GM19043 (cell line): ENCODE measurements at regions not wholly inside any gene's neighbourhood (a gene's known extent, or its start where the extent isn't known, plus 50 kb on each side); places are given as distances from the start of the nearest gene placed in this dataset.
"Not testable (repeated sequence)": the region's sequence is repeated elsewhere in the genome, so short reads cannot be mapped to it uniquely, and the experiment has no call there.

Source experiments
- ATAC-seq: cut with Tn5 transposase; IDR thresholded peaks from one replicate; pipeline ENCODE4 v1.9.1; 2021; ENCODE audit warnings: low read depth; ENCODE audit not compliant: unreplicated experiment

- no peak for ATAC-seq
Observed at GRCh38 chr5:101534491-101535110, 631.5 kb upstream of the ST8SIA4 start.

GRCh38 chr5:101532430-101532829 is 629.3 kb upstream of the ST8SIA4 start:
- ATAC-seq: no peak

- ATAC-seq: no peak
Observed at GRCh38 chr5:101531026-101531425, 627.9 kb upstream of the ST8SIA4 start.

GRCh38 chr5:101529094-101529493 is 626.0 kb upstream of the ST8SIA4 start:
- ATAC-seq: not testable (repeated sequence)

- ATAC-seq: no peak
Observed at GRCh38 chr5:101520417-101520816, 617.3 kb upstream of the ST8SIA4 start.

GRCh38 chr5:101517795-101518194 is 614.7 kb upstream of the ST8SIA4 start:
- ATAC-seq: no peak

GRCh38 chr5:101515721-101516120 is 612.6 kb upstream of the ST8SIA4 start:
- ATAC-seq: no peak

GRCh38 chr5:101505891-101506570 is 602.9 kb upstream of the ST8SIA4 start:
- ATAC-seq: no peak

GRCh38 chr5:101482931-101483330 is 579.8 kb upstream of the ST8SIA4 start:
- no peak for ATAC-seq

- ATAC-seq: no peak
Observed at GRCh38 chr5:101473483-101473882, 570.4 kb upstream of the ST8SIA4 start.

- ATAC-seq: no peak
Observed at GRCh38 chr5:101461455-101461854, 558.4 kb upstream of the ST8SIA4 start.

- ATAC-seq: no peak
Observed at GRCh38 chr5:101458587-101458986, 555.5 kb upstream of the ST8SIA4 start.

GRCh38 chr5:101455851-101456250 is 552.8 kb upstream of the ST8SIA4 start:
- no peak for ATAC-seq

- ATAC-seq: no peak
Observed at GRCh38 chr5:101455048-101455447, 552.0 kb upstream of the ST8SIA4 start.

- not testable (repeated sequence) for ATAC-seq
Observed at GRCh38 chr5:101442281-101442680, 539.2 kb upstream of the ST8SIA4 start.

GRCh38 chr5:101440173-101440572 is 537.1 kb upstream of the ST8SIA4 start:
- ATAC-seq: no peak

GRCh38 chr5:101437351-101437750 is 534.3 kb upstream of the ST8SIA4 start:
- no peak for ATAC-seq

- ATAC-seq: no peak
Observed at GRCh38 chr5:101435768-101436167, 532.7 kb upstream of the ST8SIA4 start.

GRCh38 chr5:101431201-101431600 is 528.1 kb upstream of the ST8SIA4 start:
- no peak for ATAC-seq

- ATAC-seq: no peak
Observed at GRCh38 chr5:101430551-101430950, 527.5 kb upstream of the ST8SIA4 start.

GRCh38 chr5:101429241-101429640 is 526.2 kb upstream of the ST8SIA4 start:
- ATAC-seq: no peak

- no peak for ATAC-seq
Observed at GRCh38 chr5:101425339-101425859, 522.3 kb upstream of the ST8SIA4 start.
